A549 (cell line): ENCODE measurements at regions not wholly inside any gene's neighbourhood (a gene's known extent, or its start where the extent isn't known, plus 50 kb on each side); places are given as distances from the start of the nearest gene placed in this dataset.

Experiments used
- EHMT2 ChIP-seq: fragments of 200-600 bp; sonication (generic); IDR thresholded peaks from 2 replicates; pipeline ENCODE4 v1.6.1; 2016; ENCODE audit warnings: antibody characterized with exemption, low read depth, mild to moderate bottlenecking, moderate library complexity
- FOSL2 ChIP-seq, 2 experiments: fragments of 450-650 bp in 1 of 2; fragments of >200 bp in 1 of 2; sonication (Bioruptor Twin) in 1 of 2; formaldehyde crosslinking; IDR thresholded peaks; 2 replicates each; pipeline versions ENCODE4 v1.5.0 to v1.6.1; 2016 to 2020; ENCODE audit warnings: mild to moderate bottlenecking in 1 of 2, moderate library complexity in 1 of 2
- JUNB ChIP-seq: fragments of >200 bp; sonication (Bioruptor Twin); formaldehyde crosslinking; IDR thresholded peaks from 2 replicates; pipeline ENCODE4 v1.6.1; 2016
- PHF8 ChIP-seq: fragments of 200-600 bp; sonication (generic); IDR thresholded peaks from 2 replicates; pipeline ENCODE4 v1.6.1; 2016; ENCODE audit warnings: low read depth, mild to moderate bottlenecking, antibody characterized with exemption, moderate library complexity, borderline replicate concordance
- POLR2A ChIP-seq: IDR thresholded peaks from 2 replicates; pipeline ENCODE4 v1.6.1; 2012; ENCODE audit warnings: mild to moderate bottlenecking, low read length
- POLR2AphosphoS2 ChIP-seq: conservative IDR thresholded peaks from 2 replicates; pipeline ENCODE4 v1.6.1; 2012; ENCODE audit warnings: low read length, improper control_type of control experiment, inconsistent platforms
- RCOR1 ChIP-seq: fragments of 150-350 bp; IDR thresholded peaks from 2 replicates; pipeline ENCODE4 v1.6.1; 2014; ENCODE audit warnings: antibody characterized with exemption, low read length, low read depth
- SMC3 ChIP-seq: fragments of >200 bp; sonication (Bioruptor Twin); formaldehyde crosslinking; IDR thresholded peaks from 3 replicates; pipeline ENCODE4 v1.6.1; 2018; ENCODE audit warnings: inconsistent platforms
- ZSCAN20 ChIP-seq: fragments of 250-450 bp; sonication (Bioruptor Pico); IDR thresholded peaks from 2 replicates; pipeline ENCODE4 v1.8.0; 2022; ENCODE audit warnings: mild to moderate bottlenecking, moderate library complexity
- TF ChIP-seq, protein P1 (sequence below): fragments of >200 bp; sonication (Bioruptor Twin); formaldehyde crosslinking; IDR thresholded peaks from 3 replicates; pipeline ENCODE4 v1.5.1; 2016
- TF ChIP-seq, protein P2 (sequence below): fragments of 200-600 bp; sonication (generic); IDR thresholded peaks from 2 replicates; pipeline ENCODE4 v1.6.1; 2016; ENCODE audit warnings: antibody characterized with exemption, mild to moderate bottlenecking, moderate library complexity

DNA sequence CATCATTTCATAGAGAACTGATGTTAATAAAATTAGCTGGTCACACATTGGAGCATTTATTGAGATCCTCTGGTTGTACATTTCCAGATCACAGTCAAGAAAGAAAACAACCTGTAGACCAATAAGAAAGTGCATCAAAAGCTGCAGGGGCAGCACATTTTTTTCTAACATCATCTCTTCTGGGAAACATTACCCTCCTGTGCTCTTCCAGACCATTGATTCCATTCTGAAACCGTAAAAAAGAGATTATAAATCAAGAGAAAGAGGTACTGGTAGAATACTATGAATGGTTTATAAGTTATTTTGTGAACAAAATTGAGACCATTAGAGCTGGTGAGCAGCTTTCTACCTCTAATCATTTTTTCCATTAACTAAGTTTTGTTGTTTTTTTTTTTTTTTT is 1548.2 kb upstream of the CELF4 start:
- TF ChIP-seq POLR2A (no peak), PHF8 (no peak), FOSL2 (IDR thresholded peaks at IDR 0.05) (no peak), FOSL2 (CRISPR knock-in tag; IDR thresholded peaks at IDR 0.05) (no peak), EHMT2 (no peak), ZSCAN20 (CRISPR knock-in tag) (no peak), RCOR1 (no peak), POLR2AphosphoS2 (no peak), SMC3 (no peak), JUNB (no peak)
- TF ChIP-seq, protein P1, sequence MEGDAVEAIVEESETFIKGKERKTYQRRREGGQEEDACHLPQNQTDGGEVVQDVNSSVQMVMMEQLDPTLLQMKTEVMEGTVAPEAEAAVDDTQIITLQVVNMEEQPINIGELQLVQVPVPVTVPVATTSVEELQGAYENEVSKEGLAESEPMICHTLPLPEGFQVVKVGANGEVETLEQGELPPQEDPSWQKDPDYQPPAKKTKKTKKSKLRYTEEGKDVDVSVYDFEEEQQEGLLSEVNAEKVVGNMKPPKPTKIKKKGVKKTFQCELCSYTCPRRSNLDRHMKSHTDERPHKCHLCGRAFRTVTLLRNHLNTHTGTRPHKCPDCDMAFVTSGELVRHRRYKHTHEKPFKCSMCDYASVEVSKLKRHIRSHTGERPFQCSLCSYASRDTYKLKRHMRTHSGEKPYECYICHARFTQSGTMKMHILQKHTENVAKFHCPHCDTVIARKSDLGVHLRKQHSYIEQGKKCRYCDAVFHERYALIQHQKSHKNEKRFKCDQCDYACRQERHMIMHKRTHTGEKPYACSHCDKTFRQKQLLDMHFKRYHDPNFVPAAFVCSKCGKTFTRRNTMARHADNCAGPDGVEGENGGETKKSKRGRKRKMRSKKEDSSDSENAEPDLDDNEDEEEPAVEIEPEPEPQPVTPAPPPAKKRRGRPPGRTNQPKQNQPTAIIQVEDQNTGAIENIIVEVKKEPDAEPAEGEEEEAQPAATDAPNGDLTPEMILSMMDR, result no peak
- TF ChIP-seq, protein P2, sequence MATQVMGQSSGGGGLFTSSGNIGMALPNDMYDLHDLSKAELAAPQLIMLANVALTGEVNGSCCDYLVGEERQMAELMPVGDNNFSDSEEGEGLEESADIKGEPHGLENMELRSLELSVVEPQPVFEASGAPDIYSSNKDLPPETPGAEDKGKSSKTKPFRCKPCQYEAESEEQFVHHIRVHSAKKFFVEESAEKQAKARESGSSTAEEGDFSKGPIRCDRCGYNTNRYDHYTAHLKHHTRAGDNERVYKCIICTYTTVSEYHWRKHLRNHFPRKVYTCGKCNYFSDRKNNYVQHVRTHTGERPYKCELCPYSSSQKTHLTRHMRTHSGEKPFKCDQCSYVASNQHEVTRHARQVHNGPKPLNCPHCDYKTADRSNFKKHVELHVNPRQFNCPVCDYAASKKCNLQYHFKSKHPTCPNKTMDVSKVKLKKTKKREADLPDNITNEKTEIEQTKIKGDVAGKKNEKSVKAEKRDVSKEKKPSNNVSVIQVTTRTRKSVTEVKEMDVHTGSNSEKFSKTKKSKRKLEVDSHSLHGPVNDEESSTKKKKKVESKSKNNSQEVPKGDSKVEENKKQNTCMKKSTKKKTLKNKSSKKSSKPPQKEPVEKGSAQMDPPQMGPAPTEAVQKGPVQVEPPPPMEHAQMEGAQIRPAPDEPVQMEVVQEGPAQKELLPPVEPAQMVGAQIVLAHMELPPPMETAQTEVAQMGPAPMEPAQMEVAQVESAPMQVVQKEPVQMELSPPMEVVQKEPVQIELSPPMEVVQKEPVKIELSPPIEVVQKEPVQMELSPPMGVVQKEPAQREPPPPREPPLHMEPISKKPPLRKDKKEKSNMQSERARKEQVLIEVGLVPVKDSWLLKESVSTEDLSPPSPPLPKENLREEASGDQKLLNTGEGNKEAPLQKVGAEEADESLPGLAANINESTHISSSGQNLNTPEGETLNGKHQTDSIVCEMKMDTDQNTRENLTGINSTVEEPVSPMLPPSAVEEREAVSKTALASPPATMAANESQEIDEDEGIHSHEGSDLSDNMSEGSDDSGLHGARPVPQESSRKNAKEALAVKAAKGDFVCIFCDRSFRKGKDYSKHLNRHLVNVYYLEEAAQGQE, result no peak
